ENCODE measurements at regions not wholly inside any gene's neighbourhood (a gene's known extent, or its start where the extent isn't known, plus 50 kb on each side); places are given as distances from the start of the nearest gene placed in this dataset.

DNA sequence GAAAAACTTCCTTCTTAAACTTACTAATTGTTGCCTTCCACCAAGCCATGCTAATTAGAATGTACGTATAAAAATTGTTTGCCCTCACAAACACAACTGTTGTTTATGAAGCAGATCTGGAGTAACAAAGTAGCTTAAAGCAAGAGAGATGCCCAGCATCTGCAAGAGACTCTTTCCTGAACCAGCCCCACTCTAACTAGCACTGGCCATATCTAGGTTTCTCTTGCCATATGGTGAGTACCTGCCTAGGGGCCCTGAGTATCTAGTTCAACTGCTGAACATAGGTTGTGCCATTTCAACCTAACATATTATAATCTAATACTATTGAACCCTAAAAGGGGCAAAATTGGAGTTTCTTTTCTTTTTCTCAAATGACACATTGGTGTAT, 883.4 kb upstream of the B3GALT2 start:
- TF ChIP-seq, protein P1, sequence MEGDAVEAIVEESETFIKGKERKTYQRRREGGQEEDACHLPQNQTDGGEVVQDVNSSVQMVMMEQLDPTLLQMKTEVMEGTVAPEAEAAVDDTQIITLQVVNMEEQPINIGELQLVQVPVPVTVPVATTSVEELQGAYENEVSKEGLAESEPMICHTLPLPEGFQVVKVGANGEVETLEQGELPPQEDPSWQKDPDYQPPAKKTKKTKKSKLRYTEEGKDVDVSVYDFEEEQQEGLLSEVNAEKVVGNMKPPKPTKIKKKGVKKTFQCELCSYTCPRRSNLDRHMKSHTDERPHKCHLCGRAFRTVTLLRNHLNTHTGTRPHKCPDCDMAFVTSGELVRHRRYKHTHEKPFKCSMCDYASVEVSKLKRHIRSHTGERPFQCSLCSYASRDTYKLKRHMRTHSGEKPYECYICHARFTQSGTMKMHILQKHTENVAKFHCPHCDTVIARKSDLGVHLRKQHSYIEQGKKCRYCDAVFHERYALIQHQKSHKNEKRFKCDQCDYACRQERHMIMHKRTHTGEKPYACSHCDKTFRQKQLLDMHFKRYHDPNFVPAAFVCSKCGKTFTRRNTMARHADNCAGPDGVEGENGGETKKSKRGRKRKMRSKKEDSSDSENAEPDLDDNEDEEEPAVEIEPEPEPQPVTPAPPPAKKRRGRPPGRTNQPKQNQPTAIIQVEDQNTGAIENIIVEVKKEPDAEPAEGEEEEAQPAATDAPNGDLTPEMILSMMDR (IDR thresholded peaks at IDR 0.05), result no peak
- TF ChIP-seq EP300 (IDR thresholded peaks at IDR 0.05) (no peak), POLR2A (IDR thresholded peaks at IDR 0.05) (no peak)
